OCI-LY7 (cell line): ENCODE measurements at regions not wholly inside any gene's neighbourhood (a gene's known extent, or its start where the extent isn't known, plus 50 kb on each side); places are given as distances from the start of the nearest gene placed in this dataset.

Experiments used
- EZH2phosphoT487 ChIP-seq: fragments of 200-600 bp; sonication (generic); IDR thresholded peaks from 2 replicates; pipeline ENCODE4 v1.6.1; 2018; ENCODE audit warnings: low read depth, borderline replicate concordance, mild to moderate bottlenecking, mixed run types, antibody characterized with exemption, low read length, moderate library complexity, mixed read lengths
- TF ChIP-seq, protein P1 (sequence below): fragments of 200-600 bp; sonication (generic); conservative IDR thresholded peaks from 2 replicates; pipeline ENCODE4 v1.5.1; 2014; ENCODE audit warnings: mild to moderate bottlenecking, antibody characterized with exemption, low read length, moderate library complexity, mixed read lengths

DNA sequence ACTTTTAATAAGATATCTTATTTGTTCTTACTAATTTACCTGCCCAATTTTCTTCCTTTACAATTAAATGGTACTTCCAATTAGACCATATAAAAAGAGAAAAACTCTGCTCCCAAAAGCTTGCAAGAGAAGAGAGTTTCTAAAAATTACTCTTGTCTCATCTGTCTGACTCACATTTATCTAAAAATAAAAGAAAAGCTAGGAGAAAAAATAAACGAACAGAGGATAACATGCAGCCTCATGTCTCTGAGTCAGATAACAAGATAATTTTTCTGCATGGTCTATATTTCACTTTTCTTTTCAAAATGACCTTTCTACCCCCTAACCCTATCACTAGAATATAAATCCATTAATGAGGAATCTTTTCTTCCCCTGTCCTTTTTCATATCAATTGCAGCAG lies 127.2 kb upstream of the TCF21 start:
- TF ChIP-seq, protein P1, sequence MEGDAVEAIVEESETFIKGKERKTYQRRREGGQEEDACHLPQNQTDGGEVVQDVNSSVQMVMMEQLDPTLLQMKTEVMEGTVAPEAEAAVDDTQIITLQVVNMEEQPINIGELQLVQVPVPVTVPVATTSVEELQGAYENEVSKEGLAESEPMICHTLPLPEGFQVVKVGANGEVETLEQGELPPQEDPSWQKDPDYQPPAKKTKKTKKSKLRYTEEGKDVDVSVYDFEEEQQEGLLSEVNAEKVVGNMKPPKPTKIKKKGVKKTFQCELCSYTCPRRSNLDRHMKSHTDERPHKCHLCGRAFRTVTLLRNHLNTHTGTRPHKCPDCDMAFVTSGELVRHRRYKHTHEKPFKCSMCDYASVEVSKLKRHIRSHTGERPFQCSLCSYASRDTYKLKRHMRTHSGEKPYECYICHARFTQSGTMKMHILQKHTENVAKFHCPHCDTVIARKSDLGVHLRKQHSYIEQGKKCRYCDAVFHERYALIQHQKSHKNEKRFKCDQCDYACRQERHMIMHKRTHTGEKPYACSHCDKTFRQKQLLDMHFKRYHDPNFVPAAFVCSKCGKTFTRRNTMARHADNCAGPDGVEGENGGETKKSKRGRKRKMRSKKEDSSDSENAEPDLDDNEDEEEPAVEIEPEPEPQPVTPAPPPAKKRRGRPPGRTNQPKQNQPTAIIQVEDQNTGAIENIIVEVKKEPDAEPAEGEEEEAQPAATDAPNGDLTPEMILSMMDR = no peak
- TF ChIP-seq EZH2phosphoT487 = no peak
